HG03060 (cell line): ENCODE measurements at regions not wholly inside any gene's neighbourhood (a gene's known extent, or its start where the extent isn't known, plus 50 kb on each side); places are given as distances from the start of the nearest gene placed in this dataset.
"Not testable (repeated sequence)": the region's sequence is repeated elsewhere in the genome, so short reads cannot be mapped to it uniquely, and the experiment has no call there.

Experiments used
- ATAC-seq: cut with Tn5 transposase; IDR thresholded peaks from one replicate; pipeline ENCODE4 v1.9.1; 2021; ENCODE audit warnings: low read depth, moderate number of reproducible peaks; ENCODE audit not compliant: unreplicated experiment

GRCh38 chr12:89825591-89826449, 117.2 kb upstream of the ATP2B1 start:
- ATAC-seq = no peak

DNA sequence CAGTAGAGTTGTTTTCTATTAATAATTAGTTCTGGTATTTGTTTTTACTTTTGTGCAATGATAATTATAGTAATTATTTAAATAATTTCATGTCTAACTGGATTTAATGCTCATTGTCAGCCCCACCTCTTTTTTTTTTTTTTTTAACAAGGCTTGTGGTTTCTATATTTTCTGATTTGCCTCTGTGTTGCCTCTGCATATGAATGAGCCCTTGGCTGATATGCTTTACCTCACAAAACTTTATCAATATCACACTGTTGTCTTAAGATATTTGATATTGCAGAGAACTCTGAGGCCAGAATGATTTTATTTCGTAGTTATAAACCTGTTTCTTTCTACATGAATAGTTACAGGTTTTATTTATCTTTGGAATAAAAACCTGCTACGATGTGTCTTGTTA, 116.2 kb upstream of the ATP2B1 start:
- no peak for ATAC-seq

- not testable (repeated sequence) for ATAC-seq
These were observed 114.4 kb upstream of the ATP2B1 start for GRCh38 chr12:89822992-89823391.

DNA sequence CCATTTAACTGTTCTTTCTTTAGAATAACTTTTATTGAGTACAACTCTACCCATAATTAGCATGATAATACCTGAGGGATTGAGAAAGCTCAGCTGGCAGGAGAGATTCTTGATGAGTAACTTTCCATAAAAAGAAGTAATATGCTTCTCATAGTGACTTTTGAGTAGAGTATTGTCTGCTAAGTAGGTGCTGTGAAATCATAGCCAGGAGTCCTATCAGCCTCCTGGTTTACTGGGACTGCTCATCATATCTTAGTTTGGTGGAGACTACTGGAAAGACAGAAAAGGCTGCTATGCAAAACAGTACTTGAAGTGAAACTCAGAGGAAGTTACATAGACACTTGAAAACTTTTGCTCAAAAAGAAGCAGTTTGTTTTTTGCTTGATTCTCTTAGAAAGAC, 113.3 kb upstream of the ATP2B1 start:
- no peak for ATAC-seq

- no peak for ATAC-seq
These were observed 109.0 kb upstream of the ATP2B1 start for GRCh38 chr12:89817501-89818226.

GRCh38 chr12:89815225-89815624, 106.6 kb upstream of the ATP2B1 start:
- no peak for ATAC-seq

GRCh38 chr12:89803412-89803811, 94.8 kb upstream of the ATP2B1 start:
- no peak for ATAC-seq

GRCh38 chr12:89801284-89801683, 92.6 kb upstream of the ATP2B1 start:
- ATAC-seq = no peak

GRCh38 chr12:89800435-89800834, 91.8 kb upstream of the ATP2B1 start:
- no peak for ATAC-seq

- ATAC-seq = no peak
These were observed 90.7 kb upstream of the ATP2B1 start for GRCh38 chr12:89799316-89799715.

DNA sequence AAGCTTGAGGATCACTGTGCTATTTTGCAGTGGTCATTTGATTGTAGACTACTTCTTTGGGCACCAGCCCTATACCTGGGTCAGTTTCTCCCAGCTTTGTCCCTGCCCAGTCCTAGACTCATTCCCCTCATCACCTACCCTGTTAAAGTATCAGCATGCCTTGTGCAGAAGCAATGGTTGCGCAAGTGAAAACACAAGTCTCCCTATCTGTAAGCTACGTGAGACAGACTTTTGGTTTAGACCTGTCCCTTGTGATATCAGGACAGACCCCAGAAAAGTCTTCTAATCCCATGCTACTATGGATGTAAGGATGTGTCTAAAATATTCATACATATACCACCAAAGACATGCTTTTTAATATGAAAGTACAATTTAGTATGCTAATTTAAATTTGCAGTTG, 88.8 kb upstream of the ATP2B1 start:
- ATAC-seq = no peak

DNA sequence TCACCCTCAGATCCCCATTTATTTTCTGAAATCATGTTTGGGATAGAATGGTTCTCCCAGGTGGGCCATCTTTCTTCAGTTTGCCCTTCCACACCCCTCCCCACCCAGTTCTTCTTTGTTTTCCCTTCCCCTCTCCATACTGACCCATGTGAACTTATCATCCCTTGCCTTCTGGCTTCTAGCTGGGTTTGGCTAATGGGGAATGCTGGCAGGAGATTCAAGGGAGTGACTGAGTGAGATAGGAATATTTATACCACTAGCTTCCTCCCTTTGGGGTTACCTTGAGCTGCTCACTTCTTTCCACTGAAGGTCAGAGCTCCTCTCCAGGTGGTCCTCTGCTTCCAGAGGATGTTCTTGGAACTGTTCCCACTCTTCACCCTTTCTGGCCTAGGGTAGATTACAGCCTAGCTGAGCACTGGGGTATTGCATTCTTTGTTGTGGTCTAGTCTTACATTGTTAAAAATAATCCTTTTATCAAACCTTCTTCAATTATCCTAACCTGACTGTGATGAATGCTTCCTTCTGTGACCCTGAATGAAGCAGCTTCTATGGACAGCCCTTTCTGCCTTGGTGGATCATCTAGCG, 88.3 kb upstream of the ATP2B1 start:
- ATAC-seq = no peak

DNA sequence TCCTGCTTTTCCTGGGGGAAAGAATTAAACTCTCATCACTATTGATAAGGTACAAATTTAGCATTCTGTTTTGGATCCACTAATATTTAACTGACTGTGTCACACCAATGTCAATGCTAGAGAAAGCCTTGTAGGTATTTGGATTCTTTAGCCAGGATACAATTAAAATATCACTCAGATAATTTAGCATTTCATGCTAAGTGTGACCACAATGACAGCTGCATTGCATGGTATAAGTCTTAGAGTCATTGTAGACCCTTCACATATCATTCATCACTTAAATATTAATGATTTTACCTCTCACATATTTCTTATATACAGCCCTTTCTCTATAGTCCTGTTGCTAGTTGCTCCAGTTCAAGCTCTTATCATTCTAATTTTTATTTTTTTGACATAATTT, 85.3 kb upstream of the ATP2B1 start:
- ATAC-seq = no peak

DNA sequence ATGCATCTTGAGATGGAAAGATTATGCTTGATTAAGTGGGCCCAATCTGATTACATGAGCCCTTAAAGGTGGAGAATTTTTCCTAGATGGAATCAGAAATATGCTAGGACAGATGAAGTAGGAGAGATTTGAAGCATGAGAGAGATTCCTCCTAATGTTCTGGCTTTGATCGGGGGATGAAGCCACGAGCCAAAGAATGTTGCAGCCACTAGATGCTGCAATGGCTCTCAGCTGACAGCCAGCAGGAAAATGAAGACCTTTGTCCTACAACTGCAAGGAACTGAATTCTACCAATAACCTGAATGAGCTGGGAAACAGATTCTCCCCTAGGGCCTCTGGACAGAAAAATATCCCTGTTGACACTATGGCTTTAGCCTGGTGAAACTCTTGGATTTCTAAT, 82.6 kb upstream of the ATP2B1 start:
- no peak for ATAC-seq

- peak; percentile 92 for ATAC-seq
These were observed 81.2 kb upstream of the ATP2B1 start for GRCh38 chr12:89789862-89790261.

DNA sequence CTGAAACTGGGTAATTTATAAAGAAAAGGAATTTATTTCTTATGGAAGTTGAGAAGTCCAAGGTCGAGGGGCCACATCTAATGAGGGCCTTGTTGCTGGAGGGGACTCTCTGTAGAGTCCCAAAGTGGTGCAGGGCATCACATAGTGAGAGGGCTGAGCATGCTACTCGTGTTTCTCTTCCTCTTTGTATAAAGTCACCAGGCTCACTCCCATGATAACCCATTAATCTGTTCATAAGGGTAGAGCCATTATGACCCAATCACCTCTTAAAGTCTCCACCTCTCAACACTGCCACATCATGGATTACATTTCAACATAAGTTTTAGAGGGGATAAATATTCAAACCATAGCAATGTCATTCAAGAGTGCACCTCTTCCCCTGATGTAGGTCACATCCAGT, 79.1 kb upstream of the ATP2B1 start:
- no peak for ATAC-seq

- no peak for ATAC-seq
These were observed 77.7 kb upstream of the ATP2B1 start for GRCh38 chr12:89786177-89786810.

DNA sequence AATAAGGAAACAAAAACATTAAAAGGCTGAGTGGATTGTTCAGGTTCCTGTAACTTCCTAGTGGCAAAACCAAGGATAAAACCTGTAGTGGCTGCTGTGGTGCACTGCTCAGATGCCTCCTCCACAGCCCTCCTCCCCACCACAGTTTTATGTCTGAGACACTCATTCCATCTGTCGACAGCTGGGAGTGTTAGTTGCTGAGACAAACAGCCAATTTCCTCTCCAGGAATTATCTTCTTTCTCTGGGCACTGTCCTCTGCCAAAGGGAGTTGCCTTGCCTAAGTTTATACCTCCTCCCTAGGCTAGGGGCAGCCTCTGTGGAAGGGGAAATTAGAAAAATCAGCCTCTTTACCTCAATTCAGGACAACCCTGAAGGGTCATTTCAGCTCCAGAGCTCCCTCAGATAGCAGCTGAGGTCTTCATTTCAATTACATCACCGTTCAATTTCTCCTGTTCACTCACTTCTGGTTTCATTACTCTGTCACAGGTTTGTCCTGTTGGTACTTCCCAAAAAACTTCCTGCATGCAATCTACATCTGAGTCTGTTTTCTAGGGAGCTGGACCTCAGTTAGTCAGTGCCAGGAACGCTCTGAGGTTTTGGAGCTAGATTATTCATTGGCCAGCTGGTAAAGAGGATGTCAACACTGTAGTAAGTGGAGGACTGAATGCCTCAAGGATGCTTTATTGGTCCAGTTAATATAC, 74.9 kb upstream of the ATP2B1 start:
- ATAC-seq = no peak

DNA sequence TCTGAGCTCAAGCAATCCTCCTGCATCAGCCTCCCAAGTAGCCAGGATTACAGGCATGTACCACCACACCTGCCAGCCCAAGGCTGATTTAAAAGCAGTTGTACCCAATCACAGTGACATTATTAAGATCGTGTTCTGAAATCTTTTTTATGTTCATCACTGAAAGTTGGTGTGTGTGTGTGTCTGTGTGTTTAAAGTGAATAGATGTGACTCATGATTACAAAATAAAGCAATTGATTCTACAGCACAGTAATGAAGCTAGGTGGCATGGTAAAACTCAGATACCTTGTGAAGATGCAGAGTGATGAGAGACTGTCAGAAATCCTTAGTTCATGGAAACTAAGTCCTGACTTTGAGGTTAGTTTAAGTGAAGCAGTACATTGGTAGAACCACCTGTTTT, 74.2 kb upstream of the ATP2B1 start:
- ATAC-seq = no peak

- no peak for ATAC-seq
These were observed 73.4 kb upstream of the ATP2B1 start for GRCh38 chr12:89781946-89782550.
